Transverse colon (tissue), 4 donors: ENCODE measurements at regions not wholly inside any gene's neighbourhood (a gene's known extent, or its start where the extent isn't known, plus 50 kb on each side); places are given as distances from the start of the nearest gene placed in this dataset.
A peak's percentile ranks its signal among the peaks of the same experiment; 100 is the strongest.

Experiments
- POLR2A ChIP-seq: fragments of 450-650 bp; IDR thresholded peaks from one replicate; pipeline ENCODE4 v1.6.1; 2016; ENCODE audit warnings: antibody characterized with exemption, mild to moderate bottlenecking, moderate library complexity
- POLR2AphosphoS5 ChIP-seq, 3 donors: sonication (generic); formaldehyde crosslinking; IDR thresholded peaks; one replicate each; pipeline ENCODE4 v1.6.1; 2016; ENCODE audit warnings: antibody characterized with exemption in 3 of 3
- TF ChIP-seq, protein P1 (sequence below), 5 experiments: fragments of 200-600 bp in 3 of 5; fragments of 450-650 bp in 2 of 5; sonication (generic) in 3 of 5; IDR thresholded peaks; 1 replicate in 2 of 5; 2 replicates in 3 of 5; pipeline ENCODE4 v1.5.1; 2016 to 2017; ENCODE audit warnings: antibody characterized with exemption in 5 of 5, inconsistent platforms in 3 of 5, mild to moderate bottlenecking in 2 of 5, moderate library complexity in 1 of 5

- TF ChIP-seq, protein P1, sequence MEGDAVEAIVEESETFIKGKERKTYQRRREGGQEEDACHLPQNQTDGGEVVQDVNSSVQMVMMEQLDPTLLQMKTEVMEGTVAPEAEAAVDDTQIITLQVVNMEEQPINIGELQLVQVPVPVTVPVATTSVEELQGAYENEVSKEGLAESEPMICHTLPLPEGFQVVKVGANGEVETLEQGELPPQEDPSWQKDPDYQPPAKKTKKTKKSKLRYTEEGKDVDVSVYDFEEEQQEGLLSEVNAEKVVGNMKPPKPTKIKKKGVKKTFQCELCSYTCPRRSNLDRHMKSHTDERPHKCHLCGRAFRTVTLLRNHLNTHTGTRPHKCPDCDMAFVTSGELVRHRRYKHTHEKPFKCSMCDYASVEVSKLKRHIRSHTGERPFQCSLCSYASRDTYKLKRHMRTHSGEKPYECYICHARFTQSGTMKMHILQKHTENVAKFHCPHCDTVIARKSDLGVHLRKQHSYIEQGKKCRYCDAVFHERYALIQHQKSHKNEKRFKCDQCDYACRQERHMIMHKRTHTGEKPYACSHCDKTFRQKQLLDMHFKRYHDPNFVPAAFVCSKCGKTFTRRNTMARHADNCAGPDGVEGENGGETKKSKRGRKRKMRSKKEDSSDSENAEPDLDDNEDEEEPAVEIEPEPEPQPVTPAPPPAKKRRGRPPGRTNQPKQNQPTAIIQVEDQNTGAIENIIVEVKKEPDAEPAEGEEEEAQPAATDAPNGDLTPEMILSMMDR (IDR thresholded peaks at IDR 0.05), result no peak
- TF ChIP-seq POLR2A (no peak), POLR2AphosphoS5 (IDR thresholded peaks at IDR 0.05) (peak in 2 of 3 donors; percentile 63 to 69)
Observed at GRCh38 chr2:38466876-38467767, 90.0 kb upstream of the ATL2 start.
